ENCODE measurements at regions not wholly inside any gene's neighbourhood (a gene's known extent, or its start where the extent isn't known, plus 50 kb on each side); places are given as distances from the start of the nearest gene placed in this dataset.

DNA sequence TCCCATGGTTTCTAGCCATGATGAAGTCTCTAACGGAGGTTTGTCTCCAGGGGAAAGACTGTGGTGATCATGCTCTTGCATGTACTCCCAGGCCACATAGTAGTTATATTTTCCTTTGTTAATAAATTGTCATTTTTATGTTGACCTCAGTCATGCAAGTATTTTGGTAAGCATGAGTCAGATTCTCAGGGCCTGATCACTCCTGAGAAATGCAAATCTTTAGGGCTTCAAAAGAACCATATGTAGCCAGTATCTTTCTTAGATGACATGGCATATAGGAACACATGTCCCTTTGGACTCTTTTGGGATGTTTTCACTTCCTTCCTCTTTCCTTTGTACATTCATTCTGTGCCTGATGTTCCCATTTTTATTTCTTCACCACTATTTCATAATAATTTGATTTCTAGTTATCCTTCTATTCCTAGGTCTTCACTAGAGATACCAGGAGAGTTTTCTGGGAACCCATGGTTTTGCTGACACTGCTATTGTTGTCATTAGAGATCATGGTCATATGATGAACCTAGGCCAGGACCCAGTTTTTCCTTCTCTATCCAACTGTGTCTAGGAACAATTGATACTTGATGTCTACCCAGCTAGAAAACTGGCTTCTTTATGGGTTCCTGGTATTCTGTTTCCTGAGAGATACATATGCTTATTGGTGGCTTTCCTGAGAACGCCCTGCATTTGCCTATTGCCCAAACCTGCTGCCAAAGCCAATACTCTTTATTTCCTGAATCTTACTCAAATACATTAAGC is 248.1 kb upstream of the NREP start:
- CTCF ChIA-PET (ENCODE audit: unreplicated experiment), result no interaction called here
- Histone ChIP-seq H3K4me2 (ENCODE audit: low read length) (no peak overlapping the region), H4K20me1 (ENCODE audit: insufficient read depth, low read length) (no peaks in the 10 kb centered on the region), H2AFZ (ENCODE audit: low read length) (no peak overlapping the region; the same call in 1 of the 2 replicates), H3K36me3 (ENCODE audit: insufficient read depth, low read length) (no peaks in the 10 kb centered on the region), H3K27ac (ENCODE audit: low read depth, low read length, poor library complexity, severe bottlenecking) (no peak overlapping the region), H3K79me2 (ENCODE audit: insufficient read depth, low read depth, low read length) (no peaks in the 10 kb centered on the region), H3K9me2 (ENCODE audit: insufficient read depth, low read length) (no peaks in the 10 kb centered on the region), H3K9me3 (ENCODE audit: low read length) (no peaks in the 10 kb centered on the region), H3K4me3 (ENCODE audit: low read depth, low read length, poor library complexity, severe bottlenecking) (no peak overlapping the region), H3K4me1 (ENCODE audit: insufficient read depth, low read length, poor library complexity, severe bottlenecking) (no peaks in the 10 kb centered on the region)
- intact Hi-C loops (cut with micrococcal nuclease; ENCODE audit: unreplicated experiment), result no loop called here
- no peak for TF ChIP-seq EZH2phosphoT487 (IDR thresholded peaks at IDR 0.05; ENCODE audit: borderline replicate concordance, low read depth, low read length)
- TF ChIP-seq, protein P1, sequence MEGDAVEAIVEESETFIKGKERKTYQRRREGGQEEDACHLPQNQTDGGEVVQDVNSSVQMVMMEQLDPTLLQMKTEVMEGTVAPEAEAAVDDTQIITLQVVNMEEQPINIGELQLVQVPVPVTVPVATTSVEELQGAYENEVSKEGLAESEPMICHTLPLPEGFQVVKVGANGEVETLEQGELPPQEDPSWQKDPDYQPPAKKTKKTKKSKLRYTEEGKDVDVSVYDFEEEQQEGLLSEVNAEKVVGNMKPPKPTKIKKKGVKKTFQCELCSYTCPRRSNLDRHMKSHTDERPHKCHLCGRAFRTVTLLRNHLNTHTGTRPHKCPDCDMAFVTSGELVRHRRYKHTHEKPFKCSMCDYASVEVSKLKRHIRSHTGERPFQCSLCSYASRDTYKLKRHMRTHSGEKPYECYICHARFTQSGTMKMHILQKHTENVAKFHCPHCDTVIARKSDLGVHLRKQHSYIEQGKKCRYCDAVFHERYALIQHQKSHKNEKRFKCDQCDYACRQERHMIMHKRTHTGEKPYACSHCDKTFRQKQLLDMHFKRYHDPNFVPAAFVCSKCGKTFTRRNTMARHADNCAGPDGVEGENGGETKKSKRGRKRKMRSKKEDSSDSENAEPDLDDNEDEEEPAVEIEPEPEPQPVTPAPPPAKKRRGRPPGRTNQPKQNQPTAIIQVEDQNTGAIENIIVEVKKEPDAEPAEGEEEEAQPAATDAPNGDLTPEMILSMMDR (conservative IDR thresholded peaks at IDR 0.05; ENCODE audit: low read length), result no peak
- BruUV-seq (replicated peaks), result no TSS peak
- POLR2A ChIA-PET, result no interaction called here
- no peak for DNase-seq (ENCODE audit: low spot score)

DNA sequence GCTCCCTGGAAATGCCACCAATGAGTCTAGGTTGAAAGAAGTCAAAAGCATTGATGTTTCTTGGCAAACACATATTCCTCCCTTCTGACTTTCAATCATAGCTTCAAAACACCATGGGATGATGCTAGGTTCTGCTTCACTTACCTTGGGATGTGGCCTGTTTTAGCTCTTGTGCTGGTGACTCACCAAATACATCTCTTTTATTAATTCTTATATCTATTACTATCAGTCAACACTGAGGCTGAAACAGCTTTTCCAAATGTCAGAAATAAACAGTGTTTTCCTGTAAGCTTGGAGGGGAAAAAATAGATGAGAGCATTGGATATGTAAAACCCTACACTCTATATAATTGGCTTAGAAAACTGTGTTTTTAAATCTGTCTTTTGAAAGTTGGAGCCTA is 245.4 kb upstream of the NREP start:
- H3K4me3 ChIP-seq (ENCODE audit: low read depth, low read length, poor library complexity, severe bottlenecking), result no peak overlapping the region
- ChIA-PET POLR2A (no interaction called here), CTCF (ENCODE audit: unreplicated experiment) (no interaction called here)
- H4K20me1 ChIP-seq (ENCODE audit: insufficient read depth, low read length), result no peaks in the 10 kb centered on the region
- no peaks in the 10 kb centered on the region for H3K36me3 ChIP-seq (ENCODE audit: insufficient read depth, low read length)
- H3K9me2 ChIP-seq (ENCODE audit: insufficient read depth, low read length), result no peaks in the 10 kb centered on the region
- intact Hi-C loops (cut with micrococcal nuclease; ENCODE audit: unreplicated experiment), result no loop called here
- no TSS peak for BruUV-seq (replicated peaks)
- no peak for DNase-seq (ENCODE audit: low spot score)
- H3K79me2 ChIP-seq (ENCODE audit: insufficient read depth, low read depth, low read length), result no peaks in the 10 kb centered on the region
- no peak overlapping the region for H3K27ac ChIP-seq (ENCODE audit: low read depth, low read length, poor library complexity, severe bottlenecking)
- H2AFZ ChIP-seq (ENCODE audit: low read length), result no peak overlapping the region
- TF ChIP-seq, protein P1 (conservative IDR thresholded peaks at IDR 0.05; ENCODE audit: low read length), result no peak
- TF ChIP-seq EZH2phosphoT487 (IDR thresholded peaks at IDR 0.05; ENCODE audit: borderline replicate concordance, low read depth, low read length), result no peak
- H3K4me2 ChIP-seq (ENCODE audit: low read length), result no peak overlapping the region
- H3K9me3 ChIP-seq (ENCODE audit: low read length), result no peaks in the 10 kb centered on the region
- H3K4me1 ChIP-seq (ENCODE audit: insufficient read depth, low read length, poor library complexity, severe bottlenecking), result no peaks in the 10 kb centered on the region

GRCh38 chr5:111999286-111999685 is 242.3 kb upstream of the NREP start:
- Histone ChIP-seq H3K4me2 (ENCODE audit: low read length) (no peak overlapping the region), H3K4me3 (ENCODE audit: low read depth, low read length, poor library complexity, severe bottlenecking) (no peak overlapping the region), H3K36me3 (ENCODE audit: insufficient read depth, low read length) (no peaks in the 10 kb centered on the region), H3K9me3 (ENCODE audit: low read length) (no peaks in the 10 kb centered on the region), H3K79me2 (ENCODE audit: insufficient read depth, low read depth, low read length) (no peaks in the 10 kb centered on the region), H4K20me1 (ENCODE audit: insufficient read depth, low read length) (no peaks in the 10 kb centered on the region), H3K4me1 (ENCODE audit: insufficient read depth, low read length, poor library complexity, severe bottlenecking) (no peaks in the 10 kb centered on the region), H3K9me2 (ENCODE audit: insufficient read depth, low read length) (no peaks in the 10 kb centered on the region), H2AFZ (ENCODE audit: low read length) (no peak overlapping the region), H3K27ac (ENCODE audit: low read depth, low read length, poor library complexity, severe bottlenecking) (no peak overlapping the region)
- ChIA-PET POLR2A (interaction anchor here (0.6 to 0.9 kb wide), 2 partner anchors 33 to 116 kb away, joined by 3 read pairs; no protein-coding TSS in a partner anchor), CTCF (ENCODE audit: unreplicated experiment) (no interaction called here)
- no peak for TF ChIP-seq EZH2phosphoT487 (IDR thresholded peaks at IDR 0.05; ENCODE audit: borderline replicate concordance, low read depth, low read length)
- TF ChIP-seq, protein P1 (conservative IDR thresholded peaks at IDR 0.05; ENCODE audit: low read length), result no peak
- intact Hi-C loops (cut with micrococcal nuclease; ENCODE audit: unreplicated experiment), result no loop called here
- DNase-seq (ENCODE audit: low spot score), result no peak
- BruUV-seq (replicated peaks), result no TSS peak
